ENCODE measurements at regions not wholly inside any gene's neighbourhood (a gene's known extent, or its start where the extent isn't known, plus 50 kb on each side); places are given as distances from the start of the nearest gene placed in this dataset.
A peak's percentile ranks its signal among the peaks of the same experiment; 100 is the strongest.

DNA sequence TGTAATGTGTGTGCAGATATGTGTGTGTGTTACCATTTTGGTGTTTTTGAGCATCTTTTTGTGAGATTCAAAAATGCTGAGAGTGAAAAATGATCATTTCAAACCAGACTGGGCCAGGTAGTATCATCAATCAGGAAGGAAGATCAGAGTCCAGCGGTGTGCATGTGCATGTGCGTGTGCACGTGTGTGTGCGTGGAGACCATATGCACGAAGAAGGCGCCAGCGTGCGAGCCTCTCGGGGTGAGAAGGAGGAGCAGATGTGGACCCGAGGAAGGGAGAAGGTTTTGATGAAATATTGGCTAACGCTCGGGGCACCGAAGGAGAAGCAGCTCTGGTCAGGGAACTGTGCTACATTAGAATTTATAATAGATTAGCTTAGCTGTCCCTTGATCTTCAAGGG lies 516.4 kb downstream of the CCDC171 start:
- Histone ChIP-seq H2BK120ac (ENCODE audit: low read depth, low read length, poor library complexity, severe bottlenecking) (no peak overlapping the region), H3T11ph (ENCODE audit: low read length) (no peak overlapping the region), H3K79me2 (ENCODE audit: insufficient read depth, low read length) (no peaks in the 10 kb centered on the region), H3K56ac (ENCODE audit: insufficient read length, low read depth, low read length) (no peak overlapping the region), H3K27ac (ENCODE audit: insufficient read length, low read depth, low read length) (no peak overlapping the region), H2BK12ac (ENCODE audit: insufficient read length, low read depth, low read length) (no peak overlapping the region), H4K20me1 (ENCODE audit: control insufficient read depth, insufficient read depth, insufficient read length) (no peaks in the 10 kb centered on the region), H4K5ac (ENCODE audit: insufficient read length, low read depth, low read length) (no peak overlapping the region), H3K23me2 (ENCODE audit: insufficient read length, low read depth, low read length, poor library complexity, severe bottlenecking) (no peaks in the 10 kb centered on the region), H2BK5ac (ENCODE audit: insufficient read length, low read length) (no peak overlapping the region), H2AK5ac (ENCODE audit: insufficient read length, low read length) (no peak overlapping the region), H4K91ac (ENCODE audit: insufficient read length, low read depth, low read length) (no peak overlapping the region), H3K4me1 (ENCODE audit: insufficient read depth, low read length) (no peaks in the 10 kb centered on the region), H3K9ac (ENCODE audit: extremely low read depth, insufficient read length, low read length) (no peak overlapping the region), H3K79me1 (ENCODE audit: insufficient read depth, low read depth, low read length, poor library complexity, severe bottlenecking) (no peaks in the 10 kb centered on the region), H2BK15ac (ENCODE audit: low read depth, low read length) (no peak overlapping the region), H2BK20ac (ENCODE audit: low read depth, low read length, poor library complexity, severe bottlenecking) (no peak overlapping the region), H3K23ac (ENCODE audit: insufficient read length, low read depth, low read length) (no peak overlapping the region), H3K14ac (ENCODE audit: insufficient read depth, low read length) (no peak overlapping the region), H2AFZ (ENCODE audit: low read length) (no peak overlapping the region), H4K8ac (replicated peaks; ENCODE audit: insufficient read length, low read depth, low read length) (no peak overlapping the region), H3K4ac (ENCODE audit: low read depth, low read length) (no peak overlapping the region), H3K18ac (ENCODE audit: insufficient read length, low read depth, low read length) (no peak overlapping the region), H3K9me3 (ENCODE audit: control insufficient read depth, low read depth, low read length) (no peaks in the 10 kb centered on the region), H3K4me2 (ENCODE audit: insufficient read depth, insufficient read length, low read length) (no peak overlapping the region), H3K27me3 (ENCODE audit: insufficient read depth, low read length) (no peaks in the 10 kb centered on the region)
- peak overlapping the region in 1 of 3 experiments; percentile 6; a peak in 2 of 7 replicates for H3K27ac Mint-ChIP-seq
- no CpG with 5 or more reads among the region's 13 CpGs for WGBS (ENCODE audit: extremely low coverage, insufficient read length, low lambda C conversion rate)
- H3K27me3 Mint-ChIP-seq (ENCODE audit: low read depth): peaks cover 2% of the 10 kb centered on the region; the same call in 1 of the 2 replicates
- H3K36me3 Mint-ChIP-seq (ENCODE audit: insufficient read depth in 1 of 3, low read depth in 3 of 3): 0 out of 7 replicates have a peak, but pooled peaks cover 0 to 2% (median 0%) of the 10 kb centered on the region in 3 experiments
- no peak for DNase-seq
- peaks cover 2% of the 10 kb centered on the region in 2 experiments; a peak in 1 of 5 replicates for H3K9me3 Mint-ChIP-seq
- TF ChIP-seq, protein P1, sequence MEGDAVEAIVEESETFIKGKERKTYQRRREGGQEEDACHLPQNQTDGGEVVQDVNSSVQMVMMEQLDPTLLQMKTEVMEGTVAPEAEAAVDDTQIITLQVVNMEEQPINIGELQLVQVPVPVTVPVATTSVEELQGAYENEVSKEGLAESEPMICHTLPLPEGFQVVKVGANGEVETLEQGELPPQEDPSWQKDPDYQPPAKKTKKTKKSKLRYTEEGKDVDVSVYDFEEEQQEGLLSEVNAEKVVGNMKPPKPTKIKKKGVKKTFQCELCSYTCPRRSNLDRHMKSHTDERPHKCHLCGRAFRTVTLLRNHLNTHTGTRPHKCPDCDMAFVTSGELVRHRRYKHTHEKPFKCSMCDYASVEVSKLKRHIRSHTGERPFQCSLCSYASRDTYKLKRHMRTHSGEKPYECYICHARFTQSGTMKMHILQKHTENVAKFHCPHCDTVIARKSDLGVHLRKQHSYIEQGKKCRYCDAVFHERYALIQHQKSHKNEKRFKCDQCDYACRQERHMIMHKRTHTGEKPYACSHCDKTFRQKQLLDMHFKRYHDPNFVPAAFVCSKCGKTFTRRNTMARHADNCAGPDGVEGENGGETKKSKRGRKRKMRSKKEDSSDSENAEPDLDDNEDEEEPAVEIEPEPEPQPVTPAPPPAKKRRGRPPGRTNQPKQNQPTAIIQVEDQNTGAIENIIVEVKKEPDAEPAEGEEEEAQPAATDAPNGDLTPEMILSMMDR (conservative IDR thresholded peaks at IDR 0.05): no peak
- H3K4me3 Mint-ChIP-seq: no peak overlapping the region
- H3K4me1 Mint-ChIP-seq: peaks cover 2 to 6% of the 10 kb centered on the region in 2 experiments; a peak in 3 of 4 replicates
